H1 (cell line): ENCODE measurements at regions not wholly inside any gene's neighbourhood (a gene's known extent, or its start where the extent isn't known, plus 50 kb on each side); places are given as distances from the start of the nearest gene placed in this dataset.

Source experiments
- CTCF ChIA-PET: fragments of 300-600 bp; sonication (Branson Sonifier 250); formaldehyde crosslinking; loops from one replicate; lab custom pipeline; 2021; ENCODE audit not compliant: partially characterized antibody; lab: Charles Lee
- POLR2A ChIA-PET: fragments of 300-600 bp; sonication (Branson Sonifier 250); formaldehyde crosslinking; loops from one replicate; lab custom pipeline; 2021; ENCODE audit warnings: inconsistent platforms; ENCODE audit not compliant: partially characterized antibody; lab: Charles Lee
- DNase-seq, 2 experiments: peaks; one replicate each; pipeline versions ENCODE4 v3.0.0 to v3.0.0-alpha.2; 2010 to 2022; ENCODE audit warnings: low spot score in 2 of 2, low read depth in 1 of 2, mixed read lengths in 1 of 2
- FAIRE-seq: peaks from 2 replicates; lab custom pipeline; 2011; peaks lifted over from hg19 to GRCh38; lab: Jason Lieb, UNC
- H2AFZ ChIP-seq: 2 replicates; pipeline ENCODE4 v1.8.1; 2012; ENCODE audit warnings: low read length, inconsistent platforms
- H2AK5ac ChIP-seq: 2 replicates; pipeline ENCODE4 v1.6.1; 2013; ENCODE audit warnings: low read depth, low read length
- H2BK120ac ChIP-seq: replicated peaks from 2 replicates; pipeline ENCODE3; 2013; ENCODE audit warnings: low read depth, low read length, inconsistent platforms
- H2BK12ac ChIP-seq: 2 replicates; pipeline ENCODE4 v1.6.1; 2013; ENCODE audit warnings: low read depth, low read length
- H2BK15ac ChIP-seq: 2 replicates; pipeline ENCODE4 v1.6.1; 2013; ENCODE audit warnings: low read length
- H2BK20ac ChIP-seq: 2 replicates; pipeline ENCODE4 v1.6.1; 2013; ENCODE audit warnings: low read length
- H2BK5ac ChIP-seq: 2 replicates; pipeline ENCODE4 v1.6.1; 2013; ENCODE audit warnings: low read depth, low read length
- H3K14ac ChIP-seq: 2 replicates; pipeline ENCODE4 v1.6.1; 2013; ENCODE audit warnings: inconsistent platforms; ENCODE audit not compliant: insufficient read length
- H3K18ac ChIP-seq: 2 replicates; pipeline ENCODE4 v1.6.1; 2013; ENCODE audit warnings: low read length; ENCODE audit errors: extremely low read depth
- H3K23ac ChIP-seq: 2 replicates; pipeline ENCODE4 v1.6.1; 2013; ENCODE audit warnings: inconsistent platforms; ENCODE audit not compliant: insufficient read length
- H3K23me2 ChIP-seq: 2 replicates; pipeline ENCODE4 v1.6.1; 2013; ENCODE audit warnings: low read depth, low read length
- H3K27ac ChIP-seq: 2 replicates; pipeline ENCODE4 v1.6.1; 2011; ENCODE audit warnings: low read depth, low read length, inconsistent platforms
- H3K27me3 ChIP-seq, 4 experiments: replicated peaks in 1 of 4; 1 replicate in 1 of 4; 2 replicates in 3 of 4; pipeline versions ENCODE4 v1.6.1 to v1.8.1; 2011 to 2013; ENCODE audit warnings: low read length in 3 of 4, mild to moderate bottlenecking in 3 of 4, inconsistent platforms in 2 of 4, mixed read lengths in 2 of 4, moderate library complexity in 1 of 4; ENCODE audit not compliant: control insufficient read depth in 3 of 4, insufficient read depth in 3 of 4; ENCODE audit errors: extremely low read depth in 1 of 4
- H3K36me3 ChIP-seq, 4 experiments: 2 replicates each; pipeline versions ENCODE4 v1.6.1 to v1.8.1; 2011 to 2013; ENCODE audit warnings: mild to moderate bottlenecking in 4 of 4, low read length in 3 of 4, moderate library complexity in 2 of 4, control low read depth in 1 of 4, inconsistent platforms in 1 of 4; ENCODE audit not compliant: insufficient read depth in 4 of 4, control insufficient read depth in 2 of 4
- H3K4ac ChIP-seq: replicated peaks from 2 replicates; pipeline ENCODE3; 2013; ENCODE audit warnings: low read length, low read depth, mixed read lengths, inconsistent platforms; ENCODE audit not compliant: insufficient read length
- H3K4me1 ChIP-seq, 4 experiments: replicated peaks in 1 of 4; 1 replicate in 1 of 4; 2 replicates in 3 of 4; pipeline versions ENCODE4 v1.6.1 to v1.8.1; 2011 to 2013; ENCODE audit warnings: low read length in 3 of 4, inconsistent platforms in 2 of 4, mixed read lengths in 1 of 4; ENCODE audit not compliant: insufficient read depth in 4 of 4, control insufficient read depth in 3 of 4
- H3K4me2 ChIP-seq, 2 experiments: 2 replicates each; pipeline versions ENCODE4 v1.6.1 to v1.8.1; 2011 to 2013; ENCODE audit warnings: low read depth in 2 of 2, low read length in 2 of 2, control low read depth in 1 of 2, inconsistent platforms in 1 of 2, mild to moderate bottlenecking in 1 of 2; ENCODE audit not compliant: insufficient read depth in 1 of 2
- H3K4me3 ChIP-seq, 4 experiments: fragments of 200-600, 300-600 bp in 1 of 4; sonication (generic), shearing (Covaris generic), sonication (Bioruptor Twin) in 1 of 4; 2 replicates each; pipeline versions ENCODE4 v1.5.1 to v1.8.1; 2011 to 2016; ENCODE audit warnings: low read length in 4 of 4, low read depth in 3 of 4, control low read depth in 2 of 4, inconsistent platforms in 2 of 4, mild to moderate bottlenecking in 2 of 4, mixed read lengths in 1 of 4, moderate library complexity in 1 of 4; ENCODE audit not compliant: insufficient read depth in 2 of 4; ENCODE audit errors: extremely low read depth in 1 of 4
- H3K56ac ChIP-seq: replicated peaks from 2 replicates; pipeline ENCODE3; 2013; ENCODE audit warnings: low read depth, mild to moderate bottlenecking, mixed read lengths, low read length, inconsistent platforms; ENCODE audit not compliant: insufficient read length
- H3K79me1 ChIP-seq: 2 replicates; pipeline ENCODE4 v1.6.1; 2013; ENCODE audit warnings: low read depth, low read length, control low read depth
- H3K79me2 ChIP-seq, 2 experiments: 2 replicates each; pipeline versions ENCODE4 v1.6.1 to v1.8.1; 2012 to 2013; ENCODE audit warnings: low read length in 2 of 2, mild to moderate bottlenecking in 2 of 2, inconsistent platforms in 1 of 2; ENCODE audit not compliant: insufficient read depth in 2 of 2, control insufficient read depth in 1 of 2
- H3K9ac ChIP-seq, 4 experiments: replicated peaks in 1 of 4; 1 replicate in 1 of 4; 2 replicates in 3 of 4; pipeline versions ENCODE4 v1.6.1 to v1.8.1; 2011 to 2013; ENCODE audit warnings: low read depth in 3 of 4, low read length in 3 of 4, control low read depth in 2 of 4, mild to moderate bottlenecking in 2 of 4, moderate library complexity in 2 of 4, inconsistent platforms in 1 of 4; ENCODE audit errors: extremely low read depth in 1 of 4
- H3K9me3 ChIP-seq, 2 experiments: 2 replicates each; pipeline versions ENCODE4 v1.6.1 to v1.8.1; 2012 to 2013; ENCODE audit warnings: mild to moderate bottlenecking in 2 of 2, moderate library complexity in 2 of 2, control low read depth in 1 of 2, inconsistent platforms in 1 of 2, low read depth in 1 of 2, low read length in 1 of 2, mixed read lengths in 1 of 2; ENCODE audit not compliant: insufficient read depth in 2 of 2
- H4K20me1 ChIP-seq, 2 experiments: replicated peaks in 1 of 2; 2 replicates each; pipeline versions ENCODE3 to v1.8.1; 2011 to 2013; ENCODE audit warnings: inconsistent platforms in 2 of 2, low read length in 2 of 2, mild to moderate bottlenecking in 1 of 2; ENCODE audit not compliant: insufficient read depth in 2 of 2, control insufficient read depth in 1 of 2
- H4K5ac ChIP-seq: 2 replicates; pipeline ENCODE4 v1.6.1; 2013; ENCODE audit warnings: low read length, low read depth, mixed read lengths, inconsistent platforms; ENCODE audit not compliant: insufficient read length
- H4K8ac ChIP-seq: 2 replicates; pipeline ENCODE4 v1.8.0; 2013; ENCODE audit warnings: mild to moderate bottlenecking, moderate library complexity, low read length, inconsistent platforms; ENCODE audit not compliant: insufficient read depth; ENCODE audit errors: extremely low read depth
- H4K91ac ChIP-seq: replicated peaks from 2 replicates; pipeline ENCODE3; 2013; ENCODE audit warnings: low read length, mixed read lengths, inconsistent platforms; ENCODE audit not compliant: insufficient read length
- ASH2L ChIP-seq: fragments of 200-600, 300-600 bp; sonication (generic); IDR thresholded peaks from one replicate; pipeline ENCODE4 v1.7.1; 2017; ENCODE audit warnings: low read length
- BCL11A ChIP-seq, 2 experiments: IDR thresholded peaks; one replicate each; pipeline ENCODE4 v1.6.1; 2011; ENCODE audit warnings: low read depth in 2 of 2, low read length in 2 of 2, mild to moderate bottlenecking in 2 of 2
- CBX8 ChIP-seq: fragments of 300-800, 300-1000 bp; sonication (generic); IDR thresholded peaks from 2 replicates; pipeline ENCODE4 v1.7.1; 2016; ENCODE audit warnings: low read depth, low read length, borderline replicate concordance
- EGR1 ChIP-seq: IDR thresholded peaks from 2 replicates; pipeline ENCODE4 v1.6.1; 2011; ENCODE audit warnings: low read depth, low read length, borderline replicate concordance
- EP300 ChIP-seq, 2 experiments: IDR thresholded peaks; 1 replicate in 1 of 2; 2 replicates in 1 of 2; pipeline ENCODE4 v1.6.1; 2011 to 2012; ENCODE audit warnings: low read depth in 2 of 2, low read length in 2 of 2, mild to moderate bottlenecking in 2 of 2, borderline replicate concordance in 1 of 2, inconsistent platforms in 1 of 2, moderate library complexity in 1 of 2
- GABPA ChIP-seq: IDR thresholded peaks from 2 replicates; pipeline ENCODE4 v1.6.1; 2011; ENCODE audit warnings: mild to moderate bottlenecking, low read length, moderate library complexity, borderline replicate concordance; ENCODE audit not compliant: insufficient read depth
- HDAC2 ChIP-seq, 2 experiments: fragments of 300-600 bp in 1 of 2; sonication (generic) in 1 of 2; IDR thresholded peaks; 2 replicates each; pipeline ENCODE4 v1.6.1; 2011 to 2012; ENCODE audit warnings: low read depth in 2 of 2, low read length in 2 of 2, mild to moderate bottlenecking in 2 of 2, moderate library complexity in 2 of 2, borderline replicate concordance in 1 of 2, inconsistent platforms in 1 of 2
- KDM5A ChIP-seq: fragments of 200-600 bp; IDR thresholded peaks from 2 replicates; pipeline ENCODE4 v1.7.1; 2012; ENCODE audit warnings: mild to moderate bottlenecking, low read length, inconsistent platforms, mixed read lengths
- NRF1 ChIP-seq: IDR thresholded peaks from 2 replicates; pipeline ENCODE4 v1.6.1; 2011; ENCODE audit warnings: mild to moderate bottlenecking, low read depth, low read length, improper control_type of control experiment
- POLR2AphosphoS5 ChIP-seq: IDR thresholded peaks from 2 replicates; pipeline ENCODE4 v1.6.1; 2011; ENCODE audit warnings: low read depth, low read length
- RBBP5 ChIP-seq: IDR thresholded peaks from 2 replicates; pipeline ENCODE4 v1.7.1; 2012; ENCODE audit warnings: low read depth, mild to moderate bottlenecking, inconsistent platforms, low read length, moderate library complexity, borderline replicate concordance
- RFX5 ChIP-seq: IDR thresholded peaks from 2 replicates; pipeline ENCODE4 v1.6.1; 2011; ENCODE audit warnings: low read depth, low read length, improper control_type of control experiment, borderline replicate concordance
- SP1 ChIP-seq: IDR thresholded peaks from 2 replicates; pipeline ENCODE4 v1.6.1; 2011; ENCODE audit warnings: low read depth, low read length
- SP4 ChIP-seq: IDR thresholded peaks from 2 replicates; pipeline ENCODE4 v1.6.1; 2012; ENCODE audit warnings: low read length, inconsistent platforms
- TAF7 ChIP-seq: optimal IDR thresholded peaks from 2 replicates; pipeline ENCODE3; 2011; ENCODE audit warnings: low read depth, mild to moderate bottlenecking, inconsistent platforms, low read length, moderate library complexity, borderline replicate concordance
- WGBS, 2 experiments: shearing (Covaris generic) in 1 of 2; methylation state at CpG; one replicate each; pipeline versions ENCODE4 v1.1.6 to v1.1.7; 2013 to 2015; ENCODE audit warnings: low lambda C conversion rate in 2 of 2, mixed read lengths in 2 of 2, inconsistent platforms in 1 of 2, low coverage in 1 of 2, missing lambda C conversion rate in 1 of 2; ENCODE audit not compliant: insufficient replicate concordance in 2 of 2, insufficient coverage in 1 of 2, insufficient read length in 1 of 2; ENCODE audit errors: extremely low coverage in 1 of 2, missing lambda C conversion rate in 1 of 2; 5-methylcytosine and 5-hydroxymethylcytosine counted together

DNA sequence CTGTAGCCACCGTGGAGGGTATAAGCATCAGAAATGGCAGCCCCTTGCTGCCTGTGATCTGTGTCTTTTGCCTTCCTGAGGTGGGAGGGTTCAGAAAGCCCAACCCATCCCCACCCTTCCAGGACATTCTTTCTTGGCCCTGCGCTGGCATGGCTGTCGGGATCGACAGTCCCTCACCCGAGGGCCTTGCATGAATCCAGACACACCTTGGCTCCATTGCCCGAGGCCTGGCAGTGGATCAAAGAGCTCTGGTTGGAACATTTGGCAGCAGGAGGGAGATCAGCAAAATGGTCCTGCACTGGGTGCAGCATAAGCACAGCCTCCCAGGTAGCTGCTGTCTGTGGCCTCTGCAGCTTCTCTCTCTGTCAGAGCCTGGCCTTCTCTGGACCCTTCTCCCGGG is 246.6 kb upstream of the MAF start:
- H2AFZ ChIP-seq, result no peak overlapping the region
- DNase-seq, result no peak
- H4K8ac ChIP-seq, result no peak overlapping the region
- H2BK120ac ChIP-seq, result no peak overlapping the region
- WGBS, 2 experiments, result 93% methylated on average over 7 of the region's 7 CpGs; no CpG with 5 or more reads in 1 of the 2 experiments
- no peak overlapping the region for H3K4ac ChIP-seq
- H3K23ac ChIP-seq, result no peak overlapping the region
- no peak overlapping the region for H2BK15ac ChIP-seq
- H2BK5ac ChIP-seq, result no peak overlapping the region
- no peaks in the 10 kb centered on the region; a peak in 1 of 8 replicates for H3K36me3 ChIP-seq
- no peak overlapping the region for H3K4me3 ChIP-seq
- H3K27ac ChIP-seq, result no peak overlapping the region
- H4K5ac ChIP-seq, result no peak overlapping the region
- no peaks in the 10 kb centered on the region for H3K9me3 ChIP-seq
- ChIA-PET CTCF (no interaction called here), POLR2A (no interaction called here)
- no peak overlapping the region for H3K56ac ChIP-seq
- H4K20me1 ChIP-seq, result no peaks in the 10 kb centered on the region
- no peak overlapping the region for H4K91ac ChIP-seq
- no peak overlapping the region for H2BK12ac ChIP-seq
- no peaks in the 10 kb centered on the region for H3K79me2 ChIP-seq
- no peak overlapping the region for H3K14ac ChIP-seq
- H3K9ac ChIP-seq, result no peak overlapping the region
- H3K4me1 ChIP-seq, result no peaks in the 10 kb centered on the region; a peak in 1 of 7 replicates
- no peaks in the 10 kb centered on the region; a peak in 1 of 7 replicates for H3K27me3 ChIP-seq
- no peak for FAIRE-seq
- H3K18ac ChIP-seq, result no peak overlapping the region
- no peaks in the 10 kb centered on the region; the same call in 1 of the 2 replicates for H3K23me2 ChIP-seq
- H2AK5ac ChIP-seq, result no peak overlapping the region
- H2BK20ac ChIP-seq, result no peak overlapping the region
- H3K79me1 ChIP-seq, result no peaks in the 10 kb centered on the region
- no peak overlapping the region for H3K4me2 ChIP-seq
- no peak for TF ChIP-seq GABPA
- TF ChIP-seq NRF1, result no peak
- TF ChIP-seq SP4, result no peak
- no peak for TF ChIP-seq HDAC2 (IDR thresholded peaks at IDR 0.05; ENCODE audit: borderline replicate concordance in 1 of 2, low read depth in 2 of 2, low read length in 2 of 2)
- TF ChIP-seq BCL11A (IDR thresholded peaks at IDR 0.05; ENCODE audit: low read depth in 2 of 2, low read length in 2 of 2), result no peak
- TF ChIP-seq RBBP5, result no peak
- no peak for TF ChIP-seq CBX8
- TF ChIP-seq EGR1, result no peak
- no peak for TF ChIP-seq EP300 (IDR thresholded peaks at IDR 0.05; ENCODE audit: borderline replicate concordance in 1 of 2, low read depth in 2 of 2, low read length in 2 of 2)
- no peak for TF ChIP-seq RFX5
- no peak for TF ChIP-seq ASH2L
- no peak for TF ChIP-seq POLR2AphosphoS5
- no peak for TF ChIP-seq TAF7
- TF ChIP-seq KDM5A, result no peak
- no peak for TF ChIP-seq SP1
